ENCODE measurements at regions not wholly inside any gene's neighbourhood (a gene's known extent, or its start where the extent isn't known, plus 50 kb on each side); places are given as distances from the start of the nearest gene placed in this dataset.
A peak's percentile ranks its signal among the peaks of the same experiment; 100 is the strongest.

DNA sequence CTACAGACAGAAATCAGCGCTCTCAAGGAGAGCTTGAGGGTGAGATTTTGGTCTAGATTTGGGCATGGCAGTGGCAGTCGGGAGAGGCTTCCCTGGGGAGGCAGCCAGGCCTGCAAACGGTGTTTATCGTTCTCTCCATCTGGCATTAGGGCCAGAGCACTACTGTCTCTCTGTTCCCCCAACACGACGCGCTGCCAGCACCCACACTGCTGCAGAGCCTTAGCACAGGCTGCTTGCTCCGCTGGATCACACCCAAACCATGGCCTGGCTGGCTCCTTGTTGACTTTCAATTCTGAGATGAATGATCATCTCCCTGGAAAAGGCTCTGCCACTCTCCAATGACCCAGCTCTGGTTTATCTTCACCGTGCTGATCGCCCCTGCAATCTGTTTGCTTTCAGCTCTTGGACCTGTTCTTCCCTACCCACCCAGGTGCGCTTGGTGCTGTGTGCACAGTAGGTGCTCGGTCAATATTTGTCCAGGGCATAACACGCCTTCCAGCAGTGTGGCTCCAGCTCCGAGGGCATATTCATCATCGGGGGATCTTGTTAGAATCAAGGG lies 106.1 kb downstream of the TFAP2C start:
- H3K14ac ChIP-seq (ENCODE audit: insufficient read depth, low read length) = peak overlapping the region; percentile 27; the same call in 1 of the 2 replicates
- H4K5ac ChIP-seq (ENCODE audit: insufficient read length, low read depth, low read length) = no peak overlapping the region
- H3K27ac ChIP-seq (ENCODE audit: insufficient read length, low read depth, low read length) = no peak overlapping the region
- peak overlapping the region; percentile 20 for H3K4me2 ChIP-seq (ENCODE audit: insufficient read depth, insufficient read length, low read length)
- no peak overlapping the region for H2BK120ac ChIP-seq (ENCODE audit: low read depth, low read length, poor library complexity, severe bottlenecking)
- H2AK5ac ChIP-seq (ENCODE audit: insufficient read length, low read length) = no peak overlapping the region
- peak overlapping the region in 1 of 2 experiments; percentile 21; a peak in 1 of 5 replicates for H3K4me3 Mint-ChIP-seq
- H3K56ac ChIP-seq (ENCODE audit: insufficient read length, low read depth, low read length) = no peak overlapping the region
- H2BK15ac ChIP-seq (ENCODE audit: low read depth, low read length) = no peak overlapping the region
- no peak overlapping the region for H4K91ac ChIP-seq (ENCODE audit: insufficient read length, low read depth, low read length)
- H4K8ac ChIP-seq (replicated peaks; ENCODE audit: insufficient read length, low read depth, low read length) = no peak overlapping the region
- H3K18ac ChIP-seq (ENCODE audit: insufficient read length, low read depth, low read length) = peak overlapping the region; percentile 38
- H3K9ac ChIP-seq (ENCODE audit: extremely low read depth, insufficient read length, low read length) = no peak overlapping the region
- peak overlapping the region; percentile 9 to 100 (median 66); a peak in 5 of 7 replicates for H3K27ac Mint-ChIP-seq
- H3K23ac ChIP-seq (ENCODE audit: insufficient read length, low read depth, low read length) = no peak overlapping the region
- H3T11ph ChIP-seq (ENCODE audit: low read length) = no peak overlapping the region
- no peak overlapping the region for H2BK20ac ChIP-seq (ENCODE audit: low read depth, low read length, poor library complexity, severe bottlenecking)
- no peaks in the 10 kb centered on the region for H3K9me3 ChIP-seq (ENCODE audit: control insufficient read depth, low read depth, low read length)
- no peak overlapping the region for H2AFZ ChIP-seq (ENCODE audit: low read length)
- H3K27me3 Mint-ChIP-seq (ENCODE audit: low read depth) = peaks cover 36% of the 10 kb centered on the region
- WGBS (ENCODE audit: extremely low coverage, insufficient read length, low lambda C conversion rate) = no CpG with 5 or more reads among the region's 15 CpGs
- H3K4me1 ChIP-seq (ENCODE audit: insufficient read depth, low read length) = peaks cover 13% of the 10 kb centered on the region
- peaks cover 29% of the 10 kb centered on the region for H3K27me3 ChIP-seq (ENCODE audit: insufficient read depth, low read length)
- H2BK5ac ChIP-seq (ENCODE audit: insufficient read length, low read length) = no peak overlapping the region
- TF ChIP-seq, protein P1, sequence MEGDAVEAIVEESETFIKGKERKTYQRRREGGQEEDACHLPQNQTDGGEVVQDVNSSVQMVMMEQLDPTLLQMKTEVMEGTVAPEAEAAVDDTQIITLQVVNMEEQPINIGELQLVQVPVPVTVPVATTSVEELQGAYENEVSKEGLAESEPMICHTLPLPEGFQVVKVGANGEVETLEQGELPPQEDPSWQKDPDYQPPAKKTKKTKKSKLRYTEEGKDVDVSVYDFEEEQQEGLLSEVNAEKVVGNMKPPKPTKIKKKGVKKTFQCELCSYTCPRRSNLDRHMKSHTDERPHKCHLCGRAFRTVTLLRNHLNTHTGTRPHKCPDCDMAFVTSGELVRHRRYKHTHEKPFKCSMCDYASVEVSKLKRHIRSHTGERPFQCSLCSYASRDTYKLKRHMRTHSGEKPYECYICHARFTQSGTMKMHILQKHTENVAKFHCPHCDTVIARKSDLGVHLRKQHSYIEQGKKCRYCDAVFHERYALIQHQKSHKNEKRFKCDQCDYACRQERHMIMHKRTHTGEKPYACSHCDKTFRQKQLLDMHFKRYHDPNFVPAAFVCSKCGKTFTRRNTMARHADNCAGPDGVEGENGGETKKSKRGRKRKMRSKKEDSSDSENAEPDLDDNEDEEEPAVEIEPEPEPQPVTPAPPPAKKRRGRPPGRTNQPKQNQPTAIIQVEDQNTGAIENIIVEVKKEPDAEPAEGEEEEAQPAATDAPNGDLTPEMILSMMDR (conservative IDR thresholded peaks at IDR 0.05) = no peak
- H3K23me2 ChIP-seq (ENCODE audit: insufficient read length, low read depth, low read length, poor library complexity, severe bottlenecking) = no peaks in the 10 kb centered on the region
- no peaks in the 10 kb centered on the region; a peak in 1 of 5 replicates for H3K9me3 Mint-ChIP-seq
- peaks cover 0 to 22% (median under 1%) of the 10 kb centered on the region in 3 experiments; a peak in 4 of 7 replicates for H3K36me3 Mint-ChIP-seq (ENCODE audit: insufficient read depth in 1 of 3, low read depth in 3 of 3)
- peaks cover 65 to 68% of the 10 kb centered on the region in 2 experiments for H3K4me1 Mint-ChIP-seq
- no peak overlapping the region for H2BK12ac ChIP-seq (ENCODE audit: insufficient read length, low read depth, low read length)
- no peaks in the 10 kb centered on the region for H3K79me1 ChIP-seq (ENCODE audit: insufficient read depth, low read depth, low read length, poor library complexity, severe bottlenecking)
- DNase-seq = peak; percentile 51
- no peak overlapping the region for H3K4ac ChIP-seq (ENCODE audit: low read depth, low read length)
- H4K20me1 ChIP-seq (ENCODE audit: control insufficient read depth, insufficient read depth, insufficient read length) = no peaks in the 10 kb centered on the region
- H3K79me2 ChIP-seq (ENCODE audit: insufficient read depth, low read length) = no peaks in the 10 kb centered on the region
